Right atrium auricular region (tissue), 2 donors: ENCODE measurements at regions not wholly inside any gene's neighbourhood (a gene's known extent, or its start where the extent isn't known, plus 50 kb on each side); places are given as distances from the start of the nearest gene placed in this dataset.

Experiments used
- DNase-seq: peaks from one replicate; pipeline ENCODE4 v3.0.0-alpha.2; 2019; ENCODE audit warnings: low spot score
- H3K27ac ChIP-seq, 2 donors: fragments of 200-600 bp; sonication (generic); 1 replicate in 1 of 2; 2 replicates in 1 of 2; pipeline ENCODE4 v1.5.1; 2016 to 2019
- H3K27me3 ChIP-seq, 2 donors: fragments of 200-600 bp; sonication (generic); one replicate each; pipeline versions ENCODE4 v1.5.1 to v1.6.0; 2017 to 2019
- H3K36me3 ChIP-seq: fragments of 200-600 bp; sonication (generic); one replicate; pipeline ENCODE4 v1.5.1; 2016
- H3K4me1 ChIP-seq, 2 donors: fragments of 200-600 bp; sonication (generic); one replicate each; pipeline versions ENCODE4 v1.5.1 to v1.6.0; 2017 to 2019
- H3K4me3 ChIP-seq, 2 donors: fragments of 200-600 bp; sonication (generic); 1 replicate in 1 of 2; 2 replicates in 1 of 2; pipeline ENCODE4 v1.5.1; 2017 to 2019; ENCODE audit warnings: mild to moderate bottlenecking in 1 of 2, moderate library complexity in 1 of 2
- H3K9me3 ChIP-seq, 2 donors: fragments of 200-600 bp; sonication (generic); one replicate each; pipeline ENCODE4 v1.5.1; 2019
- TF ChIP-seq, protein P1 (sequence below), 2 donors: fragments of 200-600 bp; sonication (generic); IDR thresholded peaks; one replicate each; pipeline ENCODE4 v1.5.1; 2019; ENCODE audit warnings: antibody characterized with exemption in 2 of 2

DNA sequence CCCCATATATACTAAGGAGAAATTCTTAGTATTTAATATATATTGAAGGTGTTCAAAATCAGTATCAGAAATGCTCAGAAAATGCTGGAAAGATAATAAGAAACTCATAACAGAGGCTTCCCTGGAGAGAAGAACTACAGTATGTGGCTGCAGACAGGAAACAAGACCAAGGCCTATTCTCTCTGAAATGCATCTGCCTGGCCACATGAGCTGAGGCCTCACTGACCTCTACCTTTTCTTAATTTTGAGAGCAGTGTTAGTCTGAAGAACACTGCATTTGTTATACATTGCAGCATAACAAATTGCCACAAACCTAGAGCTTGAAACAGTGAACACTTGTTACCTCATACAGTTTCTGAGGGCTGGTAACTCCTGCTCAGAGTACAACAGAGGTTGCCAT lies 133.4 kb upstream of the SPEF2 start:
- H3K4me1 ChIP-seq, result no peaks in the 10 kb centered on the region
- H3K27me3 ChIP-seq, result no peaks in the 10 kb centered on the region
- H3K4me3 ChIP-seq, result no peak overlapping the region
- DNase-seq, result no peak
- H3K36me3 ChIP-seq, result no peaks in the 10 kb centered on the region
- no peak overlapping the region for H3K27ac ChIP-seq
- no peaks in the 10 kb centered on the region for H3K9me3 ChIP-seq
- TF ChIP-seq, protein P1, sequence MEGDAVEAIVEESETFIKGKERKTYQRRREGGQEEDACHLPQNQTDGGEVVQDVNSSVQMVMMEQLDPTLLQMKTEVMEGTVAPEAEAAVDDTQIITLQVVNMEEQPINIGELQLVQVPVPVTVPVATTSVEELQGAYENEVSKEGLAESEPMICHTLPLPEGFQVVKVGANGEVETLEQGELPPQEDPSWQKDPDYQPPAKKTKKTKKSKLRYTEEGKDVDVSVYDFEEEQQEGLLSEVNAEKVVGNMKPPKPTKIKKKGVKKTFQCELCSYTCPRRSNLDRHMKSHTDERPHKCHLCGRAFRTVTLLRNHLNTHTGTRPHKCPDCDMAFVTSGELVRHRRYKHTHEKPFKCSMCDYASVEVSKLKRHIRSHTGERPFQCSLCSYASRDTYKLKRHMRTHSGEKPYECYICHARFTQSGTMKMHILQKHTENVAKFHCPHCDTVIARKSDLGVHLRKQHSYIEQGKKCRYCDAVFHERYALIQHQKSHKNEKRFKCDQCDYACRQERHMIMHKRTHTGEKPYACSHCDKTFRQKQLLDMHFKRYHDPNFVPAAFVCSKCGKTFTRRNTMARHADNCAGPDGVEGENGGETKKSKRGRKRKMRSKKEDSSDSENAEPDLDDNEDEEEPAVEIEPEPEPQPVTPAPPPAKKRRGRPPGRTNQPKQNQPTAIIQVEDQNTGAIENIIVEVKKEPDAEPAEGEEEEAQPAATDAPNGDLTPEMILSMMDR (IDR thresholded peaks at IDR 0.05), result no peak

DNA sequence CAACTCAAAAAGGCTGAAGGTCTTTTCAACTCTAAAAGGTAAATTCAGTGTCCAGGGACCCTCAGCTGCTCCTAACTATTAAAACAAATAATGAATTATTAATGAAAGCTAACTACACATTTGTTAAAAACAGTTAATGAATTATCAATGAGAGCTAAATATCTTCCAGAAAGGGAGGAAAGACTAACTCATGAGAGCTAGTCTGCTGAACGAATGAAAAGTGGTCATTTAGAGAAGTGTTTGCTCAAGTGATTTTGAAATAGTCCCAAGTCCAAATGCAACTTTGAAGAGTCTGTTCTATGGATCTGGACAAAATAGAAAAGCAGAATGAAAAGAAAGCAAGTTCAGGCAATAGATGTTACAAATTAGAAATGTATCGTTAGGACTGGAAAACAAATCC lies 133.9 kb upstream of the SPEF2 start:
- DNase-seq, result no peak
- Histone ChIP-seq H3K4me3 (no peak overlapping the region), H3K4me1 (no peaks in the 10 kb centered on the region), H3K27me3 (no peaks in the 10 kb centered on the region), H3K9me3 (no peaks in the 10 kb centered on the region), H3K36me3 (no peaks in the 10 kb centered on the region), H3K27ac (no peak overlapping the region)
- TF ChIP-seq, protein P1 (IDR thresholded peaks at IDR 0.05), result no peak

DNA sequence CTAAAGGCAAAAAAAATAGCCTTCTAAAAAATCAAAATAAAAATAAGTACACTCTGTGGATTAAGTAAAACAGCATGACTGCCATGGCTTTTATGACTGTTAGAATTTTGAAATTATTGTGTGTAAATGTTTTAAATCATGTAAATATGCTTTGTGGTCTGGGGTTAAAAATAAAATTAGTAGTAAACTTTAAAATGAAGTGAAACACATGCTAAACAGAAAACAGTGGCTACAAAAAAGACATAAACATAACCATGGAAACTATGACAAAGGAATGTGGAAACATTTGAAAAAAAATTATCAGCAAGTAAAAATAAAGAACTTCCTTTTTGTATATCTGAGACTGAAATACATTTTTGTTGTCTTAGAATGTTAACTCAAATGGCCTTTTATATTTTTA lies 134.5 kb upstream of the SPEF2 start:
- no peak overlapping the region for H3K4me3 ChIP-seq
- H3K36me3 ChIP-seq, result no peaks in the 10 kb centered on the region
- TF ChIP-seq, protein P1 (IDR thresholded peaks at IDR 0.05), result no peak
- no peak for DNase-seq
- H3K9me3 ChIP-seq, result no peaks in the 10 kb centered on the region
- H3K27me3 ChIP-seq, result no peaks in the 10 kb centered on the region
- no peaks in the 10 kb centered on the region for H3K4me1 ChIP-seq
- no peak overlapping the region for H3K27ac ChIP-seq

DNA sequence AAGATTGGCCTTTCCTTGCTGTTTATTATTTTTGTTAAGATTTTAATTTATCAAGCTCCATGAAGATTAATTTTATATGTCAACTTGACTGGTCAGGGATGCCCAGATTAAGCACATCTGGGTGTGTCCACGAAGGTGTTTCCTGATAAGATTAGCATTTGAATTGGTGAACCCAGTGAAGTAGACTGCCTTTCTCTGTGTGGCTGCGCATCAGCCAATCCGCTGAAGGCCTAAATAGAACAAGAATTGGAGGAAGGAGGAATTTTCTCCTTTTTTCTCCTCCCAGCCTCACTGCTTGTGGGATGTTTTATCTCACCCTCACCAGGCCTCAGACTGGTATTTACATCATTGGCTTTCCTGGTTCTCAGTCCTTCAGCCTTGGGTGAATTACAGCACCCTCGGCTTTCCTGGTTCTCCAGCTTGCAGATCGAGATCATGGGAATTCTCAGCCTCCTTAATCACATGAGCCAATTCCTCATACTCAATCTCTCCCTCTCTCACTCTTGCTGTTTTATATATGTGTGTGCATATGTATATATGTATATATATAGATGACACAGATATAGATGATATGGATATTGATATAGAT lies 135.4 kb upstream of the SPEF2 start:
- no peak for DNase-seq
- Histone ChIP-seq H3K9me3 (no peaks in the 10 kb centered on the region), H3K36me3 (no peaks in the 10 kb centered on the region)

DNA sequence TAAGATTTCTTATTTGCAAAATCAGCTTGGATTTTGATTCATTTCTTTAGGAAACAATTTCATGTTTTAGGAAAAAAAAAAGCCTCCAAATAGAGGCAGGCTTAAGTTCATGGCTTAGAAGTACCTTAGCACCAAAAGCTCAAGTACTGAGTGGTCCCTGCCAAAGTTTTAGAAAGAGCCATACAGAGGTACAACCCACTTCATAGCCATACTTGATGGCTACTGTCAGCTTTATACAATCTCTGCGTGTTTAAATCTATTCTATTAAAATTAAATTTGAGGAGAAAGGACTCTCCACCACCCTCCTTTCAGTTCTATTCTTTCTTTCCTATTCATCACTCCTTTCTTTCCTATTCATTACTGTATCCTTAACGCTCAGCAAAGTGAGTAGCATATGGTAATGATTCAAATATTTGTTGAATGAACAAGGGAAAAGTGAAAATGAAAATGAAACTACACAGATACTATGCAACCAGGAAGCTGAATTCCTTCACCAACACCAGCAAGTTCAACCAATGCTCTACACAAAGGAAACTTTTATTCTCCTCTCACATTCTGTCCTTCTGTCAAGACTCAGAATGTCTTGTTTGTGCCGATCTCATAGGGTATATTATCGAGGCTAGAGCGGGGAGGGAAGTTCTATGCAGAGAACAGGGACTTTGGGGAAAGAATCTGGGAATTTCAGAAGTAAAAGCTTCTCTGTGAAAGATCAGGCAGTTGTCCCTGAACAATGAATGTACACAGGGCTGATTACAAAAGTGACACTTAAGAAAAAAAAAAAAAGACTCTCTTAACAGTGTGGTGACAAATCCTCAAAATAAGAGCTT lies 138.6 kb upstream of the SPEF2 start:
- TF ChIP-seq, protein P1 (IDR thresholded peaks at IDR 0.05), result no peak
- H3K4me3 ChIP-seq, result peak overlapping the region; percentile 18 to 29

More for the DNA sequence above, 135.4 kb upstream of the SPEF2 start:
- Histone ChIP-seq H3K4me3 (no peak overlapping the region), H3K27ac (no peak overlapping the region), H3K27me3 (no peaks in the 10 kb centered on the region), H3K4me1 (no peaks in the 10 kb centered on the region)
- TF ChIP-seq, protein P1 (IDR thresholded peaks at IDR 0.05), result no peak

More for the DNA sequence above, 138.6 kb upstream of the SPEF2 start:
- peak overlapping the region in 1 of 2 donors; percentile 44 for H3K27ac ChIP-seq
- H3K9me3 ChIP-seq, result no peaks in the 10 kb centered on the region
- no peaks in the 10 kb centered on the region for H3K4me1 ChIP-seq
- no peaks in the 10 kb centered on the region for H3K36me3 ChIP-seq
- no peaks in the 10 kb centered on the region for H3K27me3 ChIP-seq
- DNase-seq, result no peak
